WERI-Rb-1 (cell line): ENCODE measurements at regions not wholly inside any gene's neighbourhood (a gene's known extent, or its start where the extent isn't known, plus 50 kb on each side); places are given as distances from the start of the nearest gene placed in this dataset.

Source experiments
- DNase-seq: peaks from one replicate; pipeline ENCODE4 v3.0.0-alpha.2; 2020
- H3K27ac ChIP-seq: fragments of 250-450 bp; sonication (Bioruptor Pico); 2 replicates; pipeline ENCODE4 v1.5.1; 2020; ENCODE audit warnings: mild to moderate bottlenecking, moderate library complexity
- H3K27me3 ChIP-seq: fragments of 250-450 bp; sonication (Bioruptor Pico); 2 replicates; pipeline ENCODE4 v1.5.1; 2021; ENCODE audit warnings: mild to moderate bottlenecking, low read depth, moderate library complexity; ENCODE audit not compliant: insufficient read depth, severe bottlenecking
- H3K36me3 ChIP-seq: fragments of 250-450 bp; sonication (Bioruptor Pico); 2 replicates; pipeline ENCODE4 v1.5.1; 2020; ENCODE audit warnings: mild to moderate bottlenecking, moderate library complexity
- H3K4me3 ChIP-seq: 2 replicates; pipeline ENCODE4 v1.5.1; 2011; ENCODE audit warnings: low read depth, mild to moderate bottlenecking, control low read depth, low read length
- H3K9me3 ChIP-seq: fragments of 250-450 bp; sonication (Bioruptor Pico); 2 replicates; pipeline ENCODE4 v1.5.1; 2021; ENCODE audit warnings: mild to moderate bottlenecking, moderate library complexity; ENCODE audit not compliant: severe bottlenecking
- CTCF ChIP-seq: IDR thresholded peaks from 2 replicates; pipeline ENCODE4 v1.5.1; 2011; ENCODE audit warnings: low read depth, mild to moderate bottlenecking, control low read depth, inconsistent platforms, low read length

GRCh38 chr3:86624192-86624591, 366.8 kb downstream of the VGLL3 start:
- TF ChIP-seq CTCF: no peak
- H3K9me3 ChIP-seq: no peaks in the 10 kb centered on the region
- H3K36me3 ChIP-seq: no peaks in the 10 kb centered on the region
- no peak overlapping the region for H3K4me3 ChIP-seq
- no peak overlapping the region for H3K27ac ChIP-seq
- H3K27me3 ChIP-seq: no peaks in the 10 kb centered on the region
- no peak for DNase-seq

- Histone ChIP-seq H3K27me3 (no peaks in the 10 kb centered on the region), H3K4me3 (no peak overlapping the region), H3K36me3 (no peaks in the 10 kb centered on the region), H3K9me3 (no peaks in the 10 kb centered on the region), H3K27ac (no peak overlapping the region)
- TF ChIP-seq CTCF: no peak
- no peak for DNase-seq
Measured at GRCh38 chr3:86618706-86619105, 372.2 kb downstream of the VGLL3 start.

GRCh38 chr3:86605166-86605565, 385.8 kb downstream of the VGLL3 start:
- DNase-seq: no peak
- Histone ChIP-seq H3K9me3 (no peaks in the 10 kb centered on the region), H3K36me3 (no peaks in the 10 kb centered on the region), H3K27me3 (no peaks in the 10 kb centered on the region), H3K4me3 (no peak overlapping the region), H3K27ac (no peak overlapping the region)
- TF ChIP-seq CTCF: no peak

- Histone ChIP-seq H3K9me3 (no peaks in the 10 kb centered on the region), H3K36me3 (no peaks in the 10 kb centered on the region), H3K4me3 (no peak overlapping the region), H3K27me3 (no peaks in the 10 kb centered on the region), H3K27ac (no peak overlapping the region)
- DNase-seq: no peak
- TF ChIP-seq CTCF: no peak
Measured at GRCh38 chr3:86595696-86596095, 395.3 kb downstream of the VGLL3 start.

- no peak for TF ChIP-seq CTCF
- no peaks in the 10 kb centered on the region for H3K9me3 ChIP-seq
- H3K27ac ChIP-seq: no peak overlapping the region
- H3K36me3 ChIP-seq: no peaks in the 10 kb centered on the region
- no peak for DNase-seq
- no peaks in the 10 kb centered on the region for H3K27me3 ChIP-seq
- H3K4me3 ChIP-seq: no peak overlapping the region
Measured at GRCh38 chr3:86594838-86595237, 396.1 kb downstream of the VGLL3 start.

- TF ChIP-seq CTCF: no peak
Measured at GRCh38 chr3:86578071-86578470, 412.9 kb downstream of the VGLL3 start.

More at GRCh38 chr3:86578071-86578470, 412.9 kb downstream of the VGLL3 start:
- H3K27me3 ChIP-seq: no peaks in the 10 kb centered on the region
- no peak overlapping the region for H3K4me3 ChIP-seq
- H3K36me3 ChIP-seq: no peaks in the 10 kb centered on the region
- H3K27ac ChIP-seq: no peak overlapping the region
- no peak for DNase-seq
- no peaks in the 10 kb centered on the region for H3K9me3 ChIP-seq
